ENCODE measurements at regions not wholly inside any gene's neighbourhood (a gene's known extent, or its start where the extent isn't known, plus 50 kb on each side); places are given as distances from the start of the nearest gene placed in this dataset.

GRCh38 chr10:131802156-131802915, 98.5 kb upstream of the PPP2R2D start:
- Histone ChIP-seq H3K27ac (no peak overlapping the region), H3K36me3 (no peaks in the 10 kb centered on the region), H3K4me3 (no peak overlapping the region), H3K9me3 (peaks cover 0 to 23% (median 0%) of the 10 kb centered on the region in 4 donors), H3K27me3 (no peaks in the 10 kb centered on the region), H3K4me1 (no peaks in the 10 kb centered on the region)
- DNase-seq (ENCODE audit: low spot score in 2 of 2): no peak
- TF ChIP-seq CTCF (IDR thresholded peaks at IDR 0.05) (no peak), POLR2A (IDR thresholded peaks at IDR 0.05) (no peak), EP300 (IDR thresholded peaks at IDR 0.05) (no peak)
- 90 to 91% methylated on average over 16 of the region's 16 CpGs for WGBS, 2 donors

- no peak for DNase-seq (ENCODE audit: low spot score in 2 of 2)
- TF ChIP-seq CTCF (IDR thresholded peaks at IDR 0.05): no peak
- no peak for TF ChIP-seq EP300 (IDR thresholded peaks at IDR 0.05)
- no peak for TF ChIP-seq POLR2A (IDR thresholded peaks at IDR 0.05)
- H3K9me3 ChIP-seq: peaks cover 0 to 16% (median 0%) of the 10 kb centered on the region in 4 donors
- H3K27ac ChIP-seq: no peak overlapping the region
- no peaks in the 10 kb centered on the region for H3K4me1 ChIP-seq
- H3K27me3 ChIP-seq: no peaks in the 10 kb centered on the region
- no peaks in the 10 kb centered on the region for H3K36me3 ChIP-seq
- H3K4me3 ChIP-seq: no peak overlapping the region
- 38 to 40% methylated on average over 13 of the region's 13 CpGs for WGBS, 2 donors
Measured at GRCh38 chr10:131802996-131803395, 97.8 kb upstream of the PPP2R2D start.

- no peaks in the 10 kb centered on the region for H3K4me1 ChIP-seq
- no peaks in the 10 kb centered on the region for H3K27me3 ChIP-seq
- H3K27ac ChIP-seq: no peak overlapping the region
- WGBS, 2 donors: 77 to 78% methylated on average over 9 of the region's 9 CpGs
- no peak overlapping the region for H3K4me3 ChIP-seq
- DNase-seq (ENCODE audit: low spot score in 2 of 2): no peak
- peaks cover 0 to 13% (median 0%) of the 10 kb centered on the region in 4 donors for H3K9me3 ChIP-seq
- no peaks in the 10 kb centered on the region for H3K36me3 ChIP-seq
- no peak for TF ChIP-seq EP300 (IDR thresholded peaks at IDR 0.05)
- no peak for TF ChIP-seq POLR2A (IDR thresholded peaks at IDR 0.05)
Measured at GRCh38 chr10:131803860-131804425, 96.9 kb upstream of the PPP2R2D start.

GRCh38 chr10:131804551-131805295, 96.1 kb upstream of the PPP2R2D start:
- Histone ChIP-seq H3K36me3 (no peaks in the 10 kb centered on the region), H3K27ac (no peak overlapping the region), H3K27me3 (no peaks in the 10 kb centered on the region), H3K4me3 (no peak overlapping the region), H3K4me1 (no peaks in the 10 kb centered on the region), H3K9me3 (peaks cover 0 to 5% (median 0%) of the 10 kb centered on the region in 4 donors)
- WGBS, 2 donors: 73 to 81% methylated on average over 20 of the region's 20 CpGs
- TF ChIP-seq EP300 (IDR thresholded peaks at IDR 0.05): no peak
- TF ChIP-seq CTCF (IDR thresholded peaks at IDR 0.05): no peak
- no peak for DNase-seq (ENCODE audit: low spot score in 2 of 2)

- Histone ChIP-seq H3K36me3 (no peaks in the 10 kb centered on the region), H3K9me3 (no peaks in the 10 kb centered on the region), H3K4me3 (no peak overlapping the region), H3K27ac (no peak overlapping the region), H3K4me1 (no peaks in the 10 kb centered on the region), H3K27me3 (no peaks in the 10 kb centered on the region)
- 86% methylated on average over 4 of the region's 4 CpGs for WGBS, 2 donors
- no peak for DNase-seq (ENCODE audit: low spot score in 2 of 2)
- no peak for TF ChIP-seq CTCF (IDR thresholded peaks at IDR 0.05)
- no peak for TF ChIP-seq POLR2A (IDR thresholded peaks at IDR 0.05)
- TF ChIP-seq EP300 (IDR thresholded peaks at IDR 0.05): no peak
Measured at GRCh38 chr10:131805696-131806095, 95.1 kb upstream of the PPP2R2D start.
